ENCODE measurements at regions not wholly inside any gene's neighbourhood (a gene's known extent, or its start where the extent isn't known, plus 50 kb on each side); places are given as distances from the start of the nearest gene placed in this dataset.

DNA sequence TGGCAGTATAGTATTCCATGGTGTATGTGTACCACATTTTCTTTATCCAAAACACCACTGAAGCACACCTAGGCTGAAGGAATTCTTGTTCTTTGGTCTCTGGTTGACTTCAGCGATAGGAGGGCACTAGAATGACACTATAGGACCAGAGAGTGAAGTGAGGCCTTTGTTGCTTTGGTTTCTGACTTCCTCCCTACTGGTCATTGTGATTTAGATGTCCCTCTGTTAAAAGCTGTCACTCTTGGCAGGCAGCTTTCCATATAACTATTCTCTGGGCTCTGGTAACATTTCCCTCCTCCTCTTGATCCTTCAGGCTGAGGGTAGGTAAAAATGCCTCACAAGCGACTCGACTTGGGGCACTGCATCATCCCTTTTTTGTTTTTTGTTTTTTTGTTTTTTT lies 236.3 kb downstream of the MAFB start:
- DNase-seq (ENCODE audit: low read depth in 2 of 2, low spot score in 1 of 2): no peak

DNA sequence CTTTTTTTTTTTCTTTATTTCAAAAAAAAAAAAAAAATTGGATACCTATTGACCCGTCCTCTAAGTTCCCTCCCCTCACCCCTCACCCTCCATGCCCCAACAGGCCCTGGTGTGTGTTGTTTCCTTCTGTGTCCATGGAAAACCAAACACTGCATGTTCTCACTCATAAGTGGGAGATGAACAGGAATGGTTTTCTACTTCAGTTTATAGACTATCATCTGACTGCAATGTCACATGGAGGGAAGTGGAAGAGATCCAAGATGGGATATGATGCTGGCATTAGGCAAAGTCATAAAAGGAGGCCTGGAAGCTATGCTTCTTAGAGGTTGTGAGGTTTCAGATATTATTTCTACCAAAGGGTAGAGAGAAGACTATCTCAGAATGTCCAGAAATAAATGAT lies 237.5 kb downstream of the MAFB start:
- DNase-seq (ENCODE audit: low read depth in 2 of 2, low spot score in 1 of 2): no peak

DNA sequence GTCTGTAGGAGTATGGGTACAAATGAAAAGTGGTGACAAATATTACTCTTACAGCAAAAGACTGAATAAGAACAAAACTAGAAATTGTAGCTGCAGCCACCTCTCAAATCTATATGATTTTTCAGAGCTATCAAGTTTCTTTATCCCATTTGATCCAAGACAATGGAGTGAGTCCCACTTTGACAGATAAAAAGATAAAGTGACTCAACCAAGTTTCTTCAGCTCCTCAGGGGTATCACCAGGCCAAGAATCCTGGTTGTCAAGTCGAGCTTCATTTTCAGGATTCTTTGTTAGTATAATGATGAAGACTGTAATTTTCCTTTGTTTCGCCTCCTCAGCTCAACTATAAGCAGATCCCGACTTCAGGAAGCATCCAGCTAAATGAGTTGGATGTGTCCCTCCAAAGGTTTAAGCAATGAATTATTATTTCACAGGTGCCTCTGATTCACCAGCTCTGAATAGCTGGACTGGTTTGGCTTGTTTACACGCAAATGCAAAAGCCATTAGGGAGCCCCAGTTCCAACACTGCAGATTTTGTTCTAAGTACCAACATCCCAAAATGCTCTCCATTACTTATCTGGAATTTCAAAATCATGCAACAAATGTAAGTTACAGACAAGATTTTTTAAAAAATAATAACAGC lies 238.9 kb downstream of the MAFB start:
- no peak for DNase-seq (ENCODE audit: low read depth in 2 of 2, low spot score in 1 of 2)

DNA sequence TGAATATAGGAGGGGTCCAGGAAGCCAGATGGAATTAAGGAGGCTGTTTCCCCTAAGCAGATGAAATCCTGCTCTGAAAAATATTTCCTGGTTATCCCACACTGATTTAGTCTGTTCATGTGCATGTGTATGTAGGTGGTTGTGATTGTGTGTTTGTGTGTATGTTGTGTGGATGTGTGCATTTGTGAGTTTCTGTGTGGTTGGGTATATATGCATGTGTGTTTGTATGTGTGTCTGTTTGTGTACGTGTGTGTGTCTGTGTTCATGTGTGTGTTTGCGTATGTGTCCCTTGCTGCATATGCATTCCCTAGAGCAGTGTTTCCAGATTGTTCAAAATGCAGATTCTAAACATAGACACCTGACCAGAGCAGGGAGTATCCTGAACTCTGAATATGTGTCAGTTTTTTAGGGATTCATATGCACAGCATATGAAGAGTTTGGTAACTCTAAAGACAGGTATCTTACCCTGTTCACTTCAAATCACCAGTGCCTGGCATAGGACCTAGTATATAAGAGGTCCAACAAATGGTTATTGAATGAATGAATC lies 239.8 kb downstream of the MAFB start:
- no peak for DNase-seq (ENCODE audit: low read depth in 2 of 2, low spot score in 1 of 2)

DNA sequence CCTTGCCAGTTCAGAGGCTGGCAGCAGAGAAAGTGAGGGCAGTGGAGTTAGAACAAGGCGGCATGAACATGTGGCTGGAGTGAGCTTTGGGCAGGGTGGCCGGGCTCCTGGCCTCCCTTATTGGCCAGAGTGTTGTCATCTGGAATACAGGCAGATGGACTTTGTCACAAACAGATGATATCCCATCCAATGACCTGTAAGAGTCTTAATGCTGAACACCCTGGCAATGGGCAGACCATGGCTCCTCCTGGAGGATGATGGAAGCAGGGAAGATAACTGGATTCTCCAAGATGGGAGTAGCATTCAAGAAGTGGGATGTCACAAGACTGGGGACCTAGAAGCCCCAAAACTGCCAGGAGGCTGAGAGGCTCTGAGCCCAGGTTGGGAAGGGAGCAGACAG lies 242.1 kb downstream of the MAFB start:
- DNase-seq (ENCODE audit: low read depth in 2 of 2, low spot score in 1 of 2): no peak

DNA sequence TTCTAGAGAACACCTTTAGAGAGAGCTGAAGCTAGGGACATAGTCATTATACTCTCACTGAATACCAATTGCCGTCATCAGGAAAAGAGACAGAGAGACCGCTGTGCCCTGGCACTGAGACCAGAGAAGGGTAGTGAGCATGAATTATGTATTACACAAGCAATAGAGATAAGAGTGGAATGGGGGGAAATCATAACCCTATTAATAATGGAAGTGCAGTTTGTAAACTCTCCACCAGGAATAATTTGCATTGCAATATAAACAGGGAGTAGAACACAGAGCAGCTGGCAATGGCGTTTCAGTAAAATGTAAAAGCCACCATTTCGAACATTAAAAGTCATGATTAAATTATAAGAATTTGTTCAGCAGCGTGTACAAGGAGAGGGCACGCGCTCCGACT lies 244.5 kb downstream of the MAFB start:
- no peak for DNase-seq (ENCODE audit: low read depth in 2 of 2, low spot score in 1 of 2)

DNA sequence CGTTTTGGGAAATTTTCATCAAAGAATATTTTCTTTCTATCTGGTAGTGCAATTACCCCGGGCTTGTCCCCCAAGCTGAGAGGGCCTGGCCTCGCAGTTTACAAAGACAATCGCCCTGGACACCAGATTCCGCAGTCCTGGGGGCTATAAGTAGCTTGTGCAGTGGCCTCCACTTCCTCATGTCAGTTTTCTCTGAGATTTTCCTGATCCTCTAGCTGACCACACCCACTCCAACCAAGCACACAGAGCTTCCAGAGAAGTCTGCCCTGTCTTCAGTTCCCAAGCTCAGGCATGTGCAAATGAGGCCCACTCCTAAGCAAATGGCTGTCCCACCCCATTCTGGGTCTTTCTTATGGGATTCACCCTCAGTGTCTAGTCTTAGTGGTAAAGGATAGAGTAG lies 245.3 kb downstream of the MAFB start:
- no peak for DNase-seq (ENCODE audit: low read depth in 2 of 2, low spot score in 1 of 2)

DNA sequence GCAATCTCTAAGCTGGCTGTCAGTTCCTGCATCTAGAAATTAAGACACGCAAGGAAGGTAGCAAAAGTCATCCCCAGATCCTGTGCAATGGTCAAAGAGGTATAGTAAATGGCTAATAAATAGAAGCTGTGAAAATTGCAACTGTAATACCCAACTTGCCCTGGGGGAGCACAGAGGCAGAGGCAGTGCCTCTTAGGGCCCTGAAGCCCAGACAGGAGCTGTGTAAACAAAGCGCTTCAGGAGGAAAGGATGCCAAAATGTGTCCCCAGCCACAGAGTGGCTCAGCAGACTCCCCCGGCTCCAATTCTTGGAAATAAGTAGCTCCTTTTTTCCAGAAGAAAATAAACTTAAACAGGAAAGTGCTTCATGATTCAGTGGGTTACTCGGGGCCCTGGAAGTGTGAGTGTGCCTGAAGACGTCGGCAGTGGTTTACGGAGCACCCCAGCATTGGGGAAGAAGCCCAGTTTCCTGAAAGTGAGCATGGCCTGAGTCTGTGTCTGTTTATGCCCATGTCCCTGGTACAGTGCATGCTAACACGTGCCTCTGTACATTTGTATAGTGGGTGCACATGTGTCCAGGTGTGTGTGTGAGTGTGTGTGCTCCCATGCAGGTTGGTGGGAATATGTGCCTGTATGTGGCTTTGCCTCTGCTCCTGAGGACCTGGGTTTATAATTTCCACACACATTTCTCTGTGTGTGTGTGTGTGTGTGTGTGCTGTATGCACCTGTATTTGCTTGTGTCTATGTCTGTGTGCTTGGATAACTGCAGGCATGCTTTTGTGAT lies 246.7 kb downstream of the MAFB start:
- no peak for DNase-seq (ENCODE audit: low read depth in 2 of 2, low spot score in 1 of 2)

DNA sequence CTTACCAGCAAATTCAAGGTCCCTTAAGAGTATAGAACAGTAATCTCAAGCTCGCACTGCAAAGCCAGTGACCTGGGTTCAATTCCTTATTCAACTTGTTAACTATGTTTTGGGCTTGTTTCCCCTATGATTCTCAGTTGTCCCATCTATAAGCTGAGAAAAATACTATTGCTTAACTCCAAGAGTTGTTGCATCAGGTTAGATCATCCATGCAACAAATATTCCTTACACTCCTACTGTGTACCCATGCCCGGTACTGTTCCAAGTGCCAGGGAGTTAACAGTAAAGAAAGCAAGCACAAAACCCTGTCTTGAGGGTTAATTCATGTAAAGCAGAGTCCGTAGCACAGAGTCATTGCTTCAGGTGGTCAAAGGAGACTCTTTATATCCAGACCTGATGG lies 247.3 kb downstream of the MAFB start:
- DNase-seq (ENCODE audit: low read depth in 2 of 2, low spot score in 1 of 2): no peak

DNA sequence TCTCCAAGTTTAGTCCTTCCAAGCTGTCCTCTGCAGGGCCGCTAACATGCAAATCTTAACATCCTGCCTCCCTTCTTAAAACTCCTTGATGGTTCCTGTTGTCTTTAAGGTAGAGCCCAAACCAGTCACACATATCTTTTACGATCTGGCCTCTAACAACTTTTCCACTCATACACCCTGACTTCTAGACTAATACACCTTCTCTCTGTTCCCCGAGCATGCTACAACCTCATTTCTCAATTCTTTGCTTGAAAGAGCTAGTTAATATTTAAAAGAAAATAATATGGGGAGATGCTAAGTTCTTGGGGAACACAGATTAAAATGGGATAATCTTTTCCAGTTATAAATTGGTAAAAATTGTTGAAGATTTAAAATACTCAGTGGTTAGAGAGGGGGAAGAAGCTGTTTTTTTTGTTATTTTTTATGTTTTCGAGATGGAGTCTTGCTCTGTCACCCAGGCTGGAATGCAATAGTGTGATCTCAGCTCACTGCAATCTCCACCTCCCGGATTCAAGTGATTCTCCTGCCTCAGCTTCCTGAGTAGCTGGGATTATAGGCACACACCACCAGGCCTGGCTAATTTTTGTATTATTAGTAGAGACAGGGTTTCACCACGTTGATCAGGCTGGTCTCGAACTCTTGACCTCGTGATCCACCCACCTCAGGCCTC lies 250.7 kb downstream of the MAFB start:
- no peak for DNase-seq (ENCODE audit: low read depth in 2 of 2, low spot score in 1 of 2)

DNA sequence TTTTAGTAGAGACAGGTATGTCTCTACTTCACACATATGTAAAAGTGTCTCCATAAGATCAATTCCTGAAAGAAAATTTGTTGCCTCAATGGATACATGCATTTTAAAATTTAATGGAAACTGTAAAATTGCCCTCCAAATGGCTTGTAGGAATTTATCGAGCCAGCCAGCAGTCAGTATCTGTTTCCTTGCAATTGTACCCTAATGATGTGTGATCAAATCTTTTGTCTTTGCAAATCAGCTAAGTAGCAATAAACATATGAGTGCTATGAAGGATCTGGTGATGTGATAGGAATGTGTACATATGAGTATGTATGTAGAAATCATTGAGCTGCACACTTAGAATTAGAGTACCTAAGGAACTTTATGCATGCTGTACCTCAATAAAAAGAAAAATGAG lies 253.0 kb downstream of the MAFB start:
- no peak for DNase-seq (ENCODE audit: low read depth in 2 of 2, low spot score in 1 of 2)

DNA sequence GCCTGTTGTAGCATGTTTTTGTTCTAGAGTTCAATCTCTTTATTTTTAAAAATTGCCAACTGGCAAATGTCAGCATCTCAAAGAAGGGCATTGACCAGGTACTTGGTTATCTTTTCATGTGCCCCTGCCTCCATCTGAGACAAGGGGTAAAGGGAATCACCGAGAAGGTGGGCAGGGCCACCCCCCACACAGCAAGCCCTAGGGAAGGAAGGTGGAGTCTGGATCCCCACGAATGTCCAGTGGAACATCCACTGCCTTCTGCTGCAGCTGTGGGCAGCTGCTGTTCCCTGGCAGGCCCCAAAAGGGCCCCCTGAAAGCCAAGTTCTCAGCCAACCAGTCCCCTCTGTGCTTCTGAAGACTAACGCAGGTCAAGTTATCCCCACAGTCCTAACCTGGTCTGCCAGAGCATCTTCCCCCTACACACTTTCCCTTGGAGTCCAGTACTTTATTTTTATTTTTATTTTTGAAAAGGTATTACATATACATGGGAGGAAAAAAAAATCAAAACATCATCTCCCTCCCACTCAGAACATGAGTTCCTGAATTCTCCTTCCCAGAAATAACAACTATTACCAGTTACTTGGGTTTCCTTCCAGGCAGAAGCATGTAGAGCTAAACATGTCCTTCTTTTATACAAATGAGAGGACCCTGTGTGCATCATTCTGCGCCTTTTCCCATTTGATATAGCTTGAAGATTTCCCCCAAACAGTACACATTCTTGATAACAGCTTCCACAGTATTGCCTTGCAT lies 253.7 kb downstream of the MAFB start:
- DNase-seq (ENCODE audit: low read depth in 2 of 2, low spot score in 1 of 2): no peak

DNA sequence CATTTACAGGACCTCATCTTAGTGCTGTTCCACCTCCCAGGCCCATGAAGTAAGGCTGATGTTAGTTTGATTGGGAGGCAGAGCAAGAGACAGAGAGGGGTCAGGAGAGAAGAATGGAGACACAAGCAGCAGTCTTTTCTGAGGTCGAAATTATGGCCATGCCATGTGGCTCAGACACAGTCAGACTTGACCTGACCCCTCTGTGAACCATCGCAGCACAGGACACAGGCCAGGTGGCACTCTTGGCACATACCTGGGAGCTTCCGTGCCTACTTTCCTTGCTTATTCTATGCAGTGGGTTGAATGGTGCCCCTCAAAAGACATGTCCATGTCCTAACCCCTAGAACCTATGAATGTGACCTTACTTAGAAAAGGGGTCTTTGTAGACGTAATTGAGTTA lies 254.9 kb downstream of the MAFB start:
- DNase-seq (ENCODE audit: low read depth in 2 of 2, low spot score in 1 of 2): no peak

DNA sequence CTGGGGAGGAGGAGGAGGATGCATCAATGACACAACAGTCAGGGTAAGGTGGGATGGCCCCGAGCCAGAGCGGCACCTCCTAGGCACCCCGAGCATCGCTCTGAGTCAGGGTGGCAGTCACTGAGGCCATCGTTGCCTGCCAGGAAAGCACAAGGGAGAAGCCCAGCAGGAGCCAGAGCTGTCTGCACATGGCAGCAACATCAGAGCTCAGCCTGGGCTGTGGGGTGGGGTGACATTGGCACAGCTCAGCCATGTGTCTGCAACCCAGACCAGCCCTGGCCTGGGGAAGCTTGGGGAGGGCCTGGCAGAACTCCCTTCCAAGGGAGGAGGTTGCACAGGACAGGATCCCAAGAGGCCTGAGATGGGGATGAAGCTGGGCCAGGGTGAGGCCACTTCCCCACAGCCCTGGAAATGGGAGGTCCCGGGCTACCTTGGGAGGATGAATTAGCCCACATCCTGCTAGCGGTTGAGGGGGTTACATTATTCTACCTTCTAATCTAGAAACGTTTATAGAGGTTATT lies 255.6 kb downstream of the MAFB start:
- DNase-seq (ENCODE audit: low read depth in 2 of 2, low spot score in 1 of 2): no peak

DNA sequence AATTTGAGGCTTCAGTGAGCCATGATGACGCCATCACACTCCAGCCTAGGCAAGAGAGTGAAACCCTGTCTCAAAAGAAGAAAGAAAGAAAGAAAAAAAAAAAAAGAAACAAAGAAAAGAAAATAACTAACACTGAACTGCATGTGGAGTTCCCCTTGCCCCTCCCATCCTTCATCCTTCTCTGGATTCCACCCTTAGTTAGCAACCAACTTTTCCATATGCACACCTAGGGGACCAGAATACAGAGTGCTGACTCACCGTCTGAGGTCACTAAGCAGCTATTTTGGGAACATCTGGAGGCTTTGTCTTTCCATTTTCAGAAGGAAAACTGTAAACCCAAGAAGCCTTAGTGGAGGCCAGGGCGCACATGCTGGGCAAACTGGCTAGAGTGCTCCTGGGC lies 257.4 kb downstream of the MAFB start:
- DNase-seq (ENCODE audit: low read depth in 2 of 2, low spot score in 1 of 2): no peak

DNA sequence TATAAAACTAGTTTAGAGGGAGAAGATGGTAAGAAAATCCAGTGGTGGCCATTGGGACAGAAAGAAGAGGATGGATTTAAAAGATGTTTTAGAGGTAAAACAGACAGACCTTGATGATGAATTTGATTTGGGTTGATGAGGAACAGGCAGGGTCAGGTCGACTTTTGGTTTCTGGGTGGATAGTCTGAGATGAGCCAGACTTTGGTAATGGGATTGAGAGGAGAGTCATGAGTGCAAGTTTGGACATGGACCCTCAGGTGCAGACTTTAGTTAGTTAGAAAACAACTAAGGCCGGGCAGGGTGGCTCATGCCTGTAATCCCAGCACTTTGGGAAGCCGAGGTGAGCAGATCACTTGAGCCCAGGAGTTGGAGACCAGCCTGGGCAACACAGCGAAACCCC lies 257.9 kb downstream of the MAFB start:
- DNase-seq (ENCODE audit: low read depth in 2 of 2, low spot score in 1 of 2): no peak

DNA sequence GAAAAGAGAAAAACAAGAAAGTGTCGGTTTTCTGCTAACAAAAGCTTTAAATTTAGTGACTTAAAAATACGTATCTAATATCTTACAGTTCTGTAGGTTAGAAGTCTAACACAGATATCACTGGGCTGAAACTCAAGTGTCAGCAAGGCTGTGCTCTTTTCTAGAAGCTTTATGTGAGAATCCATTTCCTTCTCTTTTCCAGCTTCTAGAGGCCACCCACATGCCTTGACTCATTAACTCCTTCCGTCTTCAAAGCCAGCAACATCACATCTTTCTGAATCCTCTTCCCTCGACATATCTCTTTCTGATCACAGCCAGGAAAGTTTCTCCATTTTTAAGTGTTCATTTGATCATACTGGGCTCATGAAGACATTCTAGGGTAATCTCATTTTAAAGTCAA lies 262.0 kb downstream of the MAFB start:
- DNase-seq (ENCODE audit: low read depth in 2 of 2, low spot score in 1 of 2): no peak

DNA sequence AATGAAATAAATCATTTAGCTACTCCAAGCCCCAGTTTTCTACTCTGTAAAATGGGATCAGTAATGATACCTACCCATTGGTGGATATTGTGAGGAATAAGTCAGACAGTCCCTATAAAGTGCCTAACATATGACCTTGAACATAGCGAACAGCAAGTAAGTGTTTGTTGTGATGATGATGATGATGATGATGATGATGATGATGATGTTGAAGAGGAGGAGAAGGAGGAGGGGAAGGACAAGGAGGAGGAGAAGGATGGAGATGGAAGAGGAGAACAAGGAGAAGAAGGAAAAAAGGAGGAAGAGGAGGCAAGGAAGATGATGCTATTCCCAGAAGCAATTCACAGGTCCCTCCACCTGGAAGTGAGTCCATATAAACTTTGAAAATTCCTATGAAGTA lies 264.3 kb downstream of the MAFB start:
- DNase-seq (ENCODE audit: low read depth in 2 of 2, low spot score in 1 of 2): no peak

DNA sequence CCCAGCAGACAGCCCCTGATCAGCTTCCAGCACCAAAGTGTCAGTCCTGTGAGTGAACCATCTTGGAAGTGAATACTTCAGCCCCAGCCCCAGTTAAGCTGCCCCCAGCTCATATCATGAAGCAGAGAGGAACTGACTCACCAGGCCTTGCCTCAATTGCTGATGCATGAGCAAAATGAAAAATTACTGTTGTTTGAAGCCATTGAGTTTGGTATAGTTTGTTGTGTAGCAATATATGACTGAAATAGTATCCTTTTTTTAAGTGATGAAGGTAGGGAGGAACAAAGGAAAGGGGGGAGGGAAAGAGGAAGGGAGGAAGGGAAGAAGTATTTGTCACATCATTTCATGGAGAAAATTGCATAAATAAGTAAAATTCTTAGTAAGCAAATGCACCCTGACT lies 266.4 kb downstream of the MAFB start:
- DNase-seq (ENCODE audit: low read depth in 2 of 2, low spot score in 1 of 2): no peak

DNA sequence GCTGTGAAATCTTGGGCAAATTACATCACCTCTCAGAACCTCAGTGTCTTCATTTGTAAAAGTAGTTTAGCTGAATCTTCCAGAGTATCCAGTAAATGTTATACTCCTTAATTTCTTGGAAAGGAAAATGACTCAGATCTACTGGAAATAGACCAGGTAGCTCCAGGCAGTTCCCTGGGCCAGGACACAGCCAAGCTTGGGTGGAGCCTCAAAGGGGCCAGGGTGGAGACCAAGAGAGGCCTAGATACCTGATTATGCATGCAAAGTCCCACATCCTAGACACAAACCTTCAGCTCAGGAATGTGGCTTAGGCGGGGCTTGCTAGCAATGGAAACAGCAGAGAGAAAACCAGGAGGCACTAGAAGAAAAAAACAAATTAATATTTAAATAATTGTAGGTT lies 272.8 kb downstream of the MAFB start:
- no peak for DNase-seq (ENCODE audit: low read depth in 2 of 2, low spot score in 1 of 2)

DNA sequence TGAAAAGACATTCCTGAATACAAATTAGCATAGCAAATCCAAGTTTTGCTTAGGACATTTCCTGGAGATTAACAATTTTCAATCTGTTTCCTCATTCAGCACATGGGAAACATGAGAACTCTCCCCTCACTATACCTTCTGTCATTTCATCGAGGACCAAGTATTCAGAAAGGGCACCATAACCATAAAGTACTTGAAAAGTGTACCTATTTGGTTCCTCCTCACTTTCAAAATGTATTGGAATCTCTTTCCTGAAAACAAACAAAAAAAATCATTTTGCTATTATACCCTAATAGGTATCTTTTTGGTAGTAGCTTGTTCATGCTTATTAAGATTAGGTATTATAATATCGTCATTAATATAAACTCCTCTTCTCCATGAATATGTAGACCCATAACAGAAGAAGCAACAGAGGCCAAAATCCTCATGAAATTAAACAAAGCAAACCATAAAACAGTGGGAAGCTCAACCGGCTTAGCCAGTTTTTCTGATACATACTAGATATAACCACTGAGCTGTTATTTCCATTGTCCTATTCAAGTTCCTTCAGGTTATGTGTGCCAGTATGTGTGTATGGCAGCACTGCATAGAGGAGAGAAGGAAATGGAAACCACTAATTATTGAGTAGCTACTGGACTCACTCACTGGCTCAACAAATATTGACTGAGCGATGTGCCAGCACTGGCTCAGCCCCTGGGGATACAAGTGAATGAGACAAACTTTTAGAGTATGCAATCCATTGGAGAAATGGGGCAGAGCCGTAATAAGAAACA lies 274.0 kb downstream of the MAFB start:
- DNase-seq (ENCODE audit: low read depth in 2 of 2, low spot score in 1 of 2): no peak

All from stimulated activated CD8-positive, alpha-beta memory T cell treated with anti-CD3 and anti-CD28 coated beads, Interleukin-4, amount 100 ng/mL, for 4 hours (primary cell).